Fibroblast of the aortic adventitia (primary cell): ENCODE measurements at regions not wholly inside any gene's neighbourhood (a gene's known extent, or its start where the extent isn't known, plus 50 kb on each side); places are given as distances from the start of the nearest gene placed in this dataset.
"Not testable (repeated sequence)": the region's sequence is repeated elsewhere in the genome, so short reads cannot be mapped to it uniquely, and the experiment has no call there.

Experiments
- DNase-seq: peaks from one replicate; pipeline ENCODE4 v3.0.0-alpha.2; 2010; ENCODE audit warnings: low read depth
- H3K4me3 ChIP-seq: 2 replicates; pipeline ENCODE4 v1.5.1; 2011; ENCODE audit warnings: low read depth, mild to moderate bottlenecking, control low read depth, low read length, moderate library complexity
- CTCF ChIP-seq: IDR thresholded peaks from 2 replicates; pipeline ENCODE4 v1.5.1; 2011; ENCODE audit warnings: mild to moderate bottlenecking, low read length, control low read depth, inconsistent platforms; ENCODE audit not compliant: insufficient read depth

DNA sequence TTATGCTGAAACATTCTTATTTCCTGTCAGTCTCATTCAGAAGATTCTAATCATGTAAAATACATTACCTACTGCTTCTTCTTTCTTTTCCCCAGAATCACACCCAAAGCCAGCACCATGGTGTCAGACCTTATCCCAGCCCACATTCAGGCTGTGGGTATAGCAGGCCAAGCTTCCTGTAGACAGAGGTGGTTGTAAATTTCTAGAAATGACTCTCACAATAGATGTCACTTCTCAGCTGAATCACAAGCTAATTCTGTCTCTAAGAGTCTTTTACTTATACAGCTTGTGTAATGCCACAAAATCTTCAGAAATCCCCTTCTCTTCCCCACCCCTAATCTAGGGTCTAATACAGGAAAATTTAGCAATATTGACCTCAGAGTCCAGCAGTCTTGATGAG lies 239.6 kb downstream of the PARM1 start:
- no peak for DNase-seq
- no peak for TF ChIP-seq CTCF

DNA sequence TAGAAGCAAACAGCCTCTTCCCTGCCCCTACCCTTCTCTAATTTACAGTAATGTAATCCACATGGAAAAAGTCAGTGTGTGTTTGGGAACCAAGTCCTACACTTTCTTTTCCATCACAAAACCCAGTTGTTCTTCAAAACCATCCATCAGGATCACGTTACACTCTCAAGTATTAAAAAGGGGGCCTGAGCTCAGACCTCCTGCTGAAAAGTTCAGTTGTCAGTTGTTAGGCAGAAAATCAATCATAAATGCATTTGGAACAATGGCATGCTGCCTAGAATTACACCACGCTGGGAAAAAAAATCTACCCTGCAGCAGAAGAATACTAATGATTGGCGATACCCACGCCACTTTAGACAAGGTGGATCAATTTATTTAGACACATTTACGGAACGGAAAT lies 236.5 kb downstream of the PARM1 start:
- no peak for TF ChIP-seq CTCF
- no peak overlapping the region for H3K4me3 ChIP-seq
- DNase-seq = no peak

More for the DNA sequence above, 239.6 kb downstream of the PARM1 start:
- H3K4me3 ChIP-seq = no peak overlapping the region

GRCh38 chr4:75169020-75169419 lies 236.1 kb downstream of the PARM1 start:
- TF ChIP-seq CTCF = no peak
- H3K4me3 ChIP-seq = no peak overlapping the region
- no peak for DNase-seq

DNA sequence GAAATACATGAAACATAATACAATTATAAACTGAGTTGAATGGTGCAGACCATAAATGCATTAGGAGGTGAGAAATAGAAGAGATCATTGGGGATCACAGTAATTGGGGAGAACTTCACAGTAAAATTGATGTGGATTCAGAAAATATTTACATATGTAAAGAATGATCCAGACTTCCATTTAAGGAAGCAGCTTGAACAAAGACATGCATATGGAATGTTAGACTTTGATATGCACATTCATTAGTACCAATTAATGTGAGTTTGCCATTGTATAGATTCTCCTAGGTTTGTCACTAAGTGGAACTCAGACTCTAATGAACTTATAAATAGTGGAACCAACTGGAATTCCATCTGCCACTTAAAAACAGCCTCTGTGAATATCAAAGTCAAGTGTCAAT lies 235.6 kb downstream of the PARM1 start:
- no peak for DNase-seq
- no peak for TF ChIP-seq CTCF
- no peak overlapping the region for H3K4me3 ChIP-seq

GRCh38 chr4:75165100-75165499 lies 232.2 kb downstream of the PARM1 start:
- H3K4me3 ChIP-seq, DNase-seq: not testable (repeated sequence)

DNA sequence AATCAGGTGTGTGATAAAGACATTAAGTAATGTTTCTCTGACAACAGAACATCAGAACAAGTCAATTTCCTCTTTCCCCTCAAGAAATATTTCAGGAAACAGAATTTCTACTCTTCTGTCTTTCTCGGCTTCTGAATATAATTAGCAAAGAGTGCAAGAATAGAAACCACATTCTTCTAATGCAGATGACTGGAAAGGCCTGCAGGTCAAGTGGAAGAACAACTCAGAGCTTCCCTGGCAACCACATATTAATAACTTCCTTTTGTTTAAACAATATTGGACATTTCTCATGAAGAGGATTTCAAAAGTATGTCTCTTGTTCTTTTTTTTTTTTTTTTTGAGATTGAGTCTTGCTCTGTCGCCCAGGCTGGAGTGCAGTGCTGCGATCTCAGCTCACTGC lies 225.5 kb downstream of the PARM1 start:
- H3K4me3 ChIP-seq = no peak overlapping the region
- no peak for DNase-seq
- TF ChIP-seq CTCF = no peak

DNA sequence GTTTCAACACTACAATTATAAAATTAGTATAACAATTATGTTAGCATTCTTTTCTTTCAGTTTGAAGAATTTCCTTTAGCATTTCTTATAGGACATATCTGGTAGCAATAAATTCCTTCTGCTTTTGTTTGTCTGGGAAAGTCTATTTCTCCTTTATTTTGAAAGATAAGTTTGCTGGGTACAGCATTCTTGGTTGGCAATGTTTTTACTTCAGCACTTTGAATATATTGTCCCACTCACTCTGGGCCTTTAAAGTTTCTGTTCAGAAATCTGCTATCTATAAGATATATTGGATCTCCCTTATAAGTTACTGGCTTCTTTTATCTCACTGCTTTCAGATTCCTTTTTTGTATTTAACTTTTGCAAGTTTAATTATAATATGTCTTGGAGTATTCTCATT lies 222.1 kb downstream of the PARM1 start:
- no peak overlapping the region for H3K4me3 ChIP-seq

More for the DNA sequence above, 222.1 kb downstream of the PARM1 start:
- TF ChIP-seq CTCF = no peak
- DNase-seq = no peak
